ENCODE measurements at regions not wholly inside any gene's neighbourhood (a gene's known extent, or its start where the extent isn't known, plus 50 kb on each side); places are given as distances from the start of the nearest gene placed in this dataset.

DNA sequence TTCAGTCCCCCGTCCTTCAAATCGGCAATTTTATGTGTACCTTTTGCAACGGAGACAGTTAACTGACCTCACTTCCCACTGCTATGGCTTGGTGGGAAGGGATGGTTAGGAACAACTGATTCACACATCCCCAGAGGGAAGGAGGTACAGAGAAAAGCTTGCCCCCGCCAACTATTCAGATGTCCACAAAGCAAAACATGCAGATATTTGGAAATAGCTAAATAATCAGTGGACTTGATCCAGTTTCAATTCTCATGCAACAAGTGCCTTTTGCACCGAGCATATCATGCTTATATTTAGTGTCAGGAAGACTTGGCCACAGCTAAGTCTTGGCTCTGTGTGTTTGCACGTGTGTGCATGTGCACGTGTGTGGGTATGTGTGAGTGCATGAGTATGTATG is 144.6 kb downstream of the SNX19 start:
- TF ChIP-seq POLR2A (IDR thresholded peaks at IDR 0.05) (no peak), EP300 (IDR thresholded peaks at IDR 0.05) (no peak)
- TF ChIP-seq, protein P1, sequence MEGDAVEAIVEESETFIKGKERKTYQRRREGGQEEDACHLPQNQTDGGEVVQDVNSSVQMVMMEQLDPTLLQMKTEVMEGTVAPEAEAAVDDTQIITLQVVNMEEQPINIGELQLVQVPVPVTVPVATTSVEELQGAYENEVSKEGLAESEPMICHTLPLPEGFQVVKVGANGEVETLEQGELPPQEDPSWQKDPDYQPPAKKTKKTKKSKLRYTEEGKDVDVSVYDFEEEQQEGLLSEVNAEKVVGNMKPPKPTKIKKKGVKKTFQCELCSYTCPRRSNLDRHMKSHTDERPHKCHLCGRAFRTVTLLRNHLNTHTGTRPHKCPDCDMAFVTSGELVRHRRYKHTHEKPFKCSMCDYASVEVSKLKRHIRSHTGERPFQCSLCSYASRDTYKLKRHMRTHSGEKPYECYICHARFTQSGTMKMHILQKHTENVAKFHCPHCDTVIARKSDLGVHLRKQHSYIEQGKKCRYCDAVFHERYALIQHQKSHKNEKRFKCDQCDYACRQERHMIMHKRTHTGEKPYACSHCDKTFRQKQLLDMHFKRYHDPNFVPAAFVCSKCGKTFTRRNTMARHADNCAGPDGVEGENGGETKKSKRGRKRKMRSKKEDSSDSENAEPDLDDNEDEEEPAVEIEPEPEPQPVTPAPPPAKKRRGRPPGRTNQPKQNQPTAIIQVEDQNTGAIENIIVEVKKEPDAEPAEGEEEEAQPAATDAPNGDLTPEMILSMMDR (IDR thresholded peaks at IDR 0.05), result no peak
- H3K27me3 ChIP-seq, result no peaks in the 10 kb centered on the region
- intact Hi-C loops (cut with DNase I), result no loop called here
- H3K27ac ChIP-seq, result peak overlapping the region in 1 of 2 donors; percentile 14
- H3K4me1 ChIP-seq (ENCODE audit: insufficient read depth), result peaks cover 18% of the 10 kb centered on the region
- no peaks in the 10 kb centered on the region for H3K9me3 ChIP-seq
- no peak overlapping the region for H3K4me3 ChIP-seq
- WGBS, 3 donors, result 8 to 27% (median 13%) methylated on average over 7 of the region's 7 CpGs
- H3K36me3 ChIP-seq, result no peaks in the 10 kb centered on the region
- no peak for DNase-seq

DNA sequence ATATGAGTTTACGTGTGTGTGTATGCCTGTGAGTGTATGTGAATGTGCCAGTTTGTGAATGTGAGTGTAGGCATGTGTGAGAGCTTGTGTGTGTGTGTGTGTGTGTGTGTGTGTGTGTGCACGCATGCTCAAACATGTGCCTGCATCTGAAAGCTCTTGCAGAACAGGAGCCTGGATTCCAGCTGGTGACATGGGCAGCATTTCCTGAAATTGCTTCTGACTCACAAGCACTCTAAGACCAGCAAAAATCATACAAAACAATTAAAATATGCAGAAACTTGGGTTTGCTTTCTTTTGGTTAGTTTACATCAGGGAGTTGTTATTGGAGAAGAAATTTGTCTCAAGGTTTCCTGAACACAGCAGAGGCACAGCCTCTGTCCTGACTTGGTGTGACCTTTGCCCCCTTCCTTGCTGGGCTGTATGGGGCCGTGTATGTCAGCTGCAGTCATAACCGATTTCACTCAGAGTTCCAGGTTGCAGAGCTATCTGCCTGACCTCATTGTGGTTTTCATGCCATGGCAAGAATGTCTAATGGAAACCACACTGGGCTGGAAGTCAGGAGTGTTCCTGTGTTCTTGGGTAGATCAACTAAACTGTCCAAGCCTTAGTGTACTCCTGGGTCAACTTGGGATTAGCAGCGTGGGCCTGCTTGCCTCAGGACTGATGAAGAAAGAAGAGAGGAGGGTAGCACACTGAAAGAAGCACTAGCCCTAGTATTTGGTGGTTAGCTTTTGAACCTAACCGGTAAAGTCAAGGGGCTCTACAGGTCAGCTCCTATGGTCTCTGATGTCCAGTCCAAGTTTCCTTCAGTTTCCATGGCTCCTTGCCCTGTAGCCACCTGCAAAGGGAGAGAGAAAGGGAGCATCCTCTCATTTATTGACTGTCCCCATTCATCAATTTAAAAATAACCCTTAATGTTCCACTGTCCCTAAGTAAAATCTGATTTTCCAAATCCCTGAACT is 143.7 kb downstream of the SNX19 start:
- DNase-seq, result peak in 3 of 5 donors; percentile 25 to 50 (median 44)
- no peaks in the 10 kb centered on the region for H3K27me3 ChIP-seq

DNA sequence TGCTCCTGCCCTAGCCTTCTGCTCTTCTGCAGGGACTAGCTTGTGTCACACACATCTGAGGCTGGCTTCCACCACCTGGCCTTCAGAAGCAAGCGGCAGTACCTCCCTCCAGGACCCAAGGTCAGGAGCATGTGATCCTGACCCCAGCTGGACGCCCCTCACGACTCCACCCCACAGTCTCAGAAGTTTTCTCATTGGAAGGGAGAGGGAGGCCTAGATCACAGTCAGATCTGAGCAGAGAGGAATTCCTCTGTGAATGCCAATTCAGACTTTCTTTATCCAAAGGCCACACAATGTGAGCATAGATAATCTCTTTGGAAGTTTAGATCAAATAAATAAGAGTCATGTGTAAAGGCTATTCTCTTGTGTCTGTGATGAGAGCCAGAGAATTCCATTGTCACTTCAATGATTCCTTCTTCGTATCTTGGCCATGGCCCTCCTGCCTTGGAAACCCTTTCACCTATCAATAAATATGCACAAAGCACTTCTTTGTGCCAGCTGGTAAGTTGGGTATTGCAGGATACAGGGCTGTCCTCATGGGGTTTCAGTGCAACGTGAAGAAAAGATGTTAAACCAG is 142.9 kb downstream of the SNX19 start:
- H3K4me1 ChIP-seq (ENCODE audit: insufficient read depth), result peaks cover 18% of the 10 kb centered on the region
- DNase-seq, result no peak
- WGBS, 3 donors, result 76 to 84% (median 79%) methylated on average over 5 of the region's 5 CpGs
- H3K9me3 ChIP-seq, result no peaks in the 10 kb centered on the region
- intact Hi-C loops (cut with DNase I), result no loop called here
- H3K27me3 ChIP-seq, result no peaks in the 10 kb centered on the region
- H3K36me3 ChIP-seq, result no peaks in the 10 kb centered on the region
- H3K4me3 ChIP-seq, result no peak overlapping the region
- TF ChIP-seq, protein P1 (IDR thresholded peaks at IDR 0.05), result no peak
- TF ChIP-seq EP300 (IDR thresholded peaks at IDR 0.05) (no peak), POLR2A (IDR thresholded peaks at IDR 0.05) (no peak)
- H3K27ac ChIP-seq, result no peak overlapping the region

More for the DNA sequence above, 143.7 kb downstream of the SNX19 start:
- 14 to 25% (median 18%) methylated on average over 6 of the region's 6 CpGs for WGBS, 3 donors
- intact Hi-C loops (cut with DNase I), result no loop called here
- Histone ChIP-seq H3K27ac (no peak overlapping the region), H3K4me3 (no peak overlapping the region), H3K36me3 (no peaks in the 10 kb centered on the region), H3K4me1 (ENCODE audit: insufficient read depth) (peaks cover 18% of the 10 kb centered on the region), H3K9me3 (no peaks in the 10 kb centered on the region)
- TF ChIP-seq POLR2A (IDR thresholded peaks at IDR 0.05), result no peak
- no peak for TF ChIP-seq EP300 (IDR thresholded peaks at IDR 0.05)
- TF ChIP-seq, protein P1 (IDR thresholded peaks at IDR 0.05), result no peak

DNA sequence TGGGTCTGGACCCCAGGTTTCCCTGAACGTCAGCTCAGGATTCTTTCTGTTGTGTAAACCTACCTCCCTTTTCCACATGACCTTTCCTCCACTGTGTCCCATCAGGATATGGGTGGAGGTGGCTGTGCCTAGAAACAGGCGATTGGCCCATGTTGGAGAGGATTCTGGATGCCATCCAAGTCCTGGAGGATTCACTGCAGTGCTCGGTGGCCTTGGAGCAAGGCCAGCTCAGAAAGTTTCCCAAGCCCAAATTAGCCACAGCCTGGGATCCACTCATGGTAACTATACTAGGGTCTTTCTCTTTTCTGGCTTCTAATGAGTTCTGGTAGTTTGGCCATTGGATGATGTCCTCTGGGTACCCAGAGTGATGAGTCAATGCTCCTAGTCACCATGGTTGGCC is 141.6 kb downstream of the SNX19 start:
- H3K27me3 ChIP-seq, result no peaks in the 10 kb centered on the region
- no peaks in the 10 kb centered on the region for H3K9me3 ChIP-seq
- H3K4me3 ChIP-seq, result no peak overlapping the region
- 47 to 69% (median 53%) methylated on average over 3 of the region's 3 CpGs for WGBS, 3 donors
- H3K36me3 ChIP-seq, result no peaks in the 10 kb centered on the region
- H3K27ac ChIP-seq, result no peak overlapping the region
- intact Hi-C loops (cut with DNase I), result no loop called here
- no peak for TF ChIP-seq POLR2A (IDR thresholded peaks at IDR 0.05)
- TF ChIP-seq, protein P1 (IDR thresholded peaks at IDR 0.05), result no peak
- no peak for TF ChIP-seq EP300 (IDR thresholded peaks at IDR 0.05)
- no peak for DNase-seq
- H3K4me1 ChIP-seq (ENCODE audit: insufficient read depth), result peaks cover 18% of the 10 kb centered on the region

Data from ovary (tissue), 7 donors.